Upper lobe of left lung (tissue), 6 donors: ENCODE measurements at regions not wholly inside any gene's neighbourhood (a gene's known extent, or its start where the extent isn't known, plus 50 kb on each side); places are given as distances from the start of the nearest gene placed in this dataset.
"Not testable (repeated sequence)": the region's sequence is repeated elsewhere in the genome, so short reads cannot be mapped to it uniquely, and the experiment has no call there.

ENCODE experiments used
- ATAC-seq, 2 donors: fragments of 200-7000 bp; cut with Tn5 transposase; one replicate each; pipeline ENCODE4 v1.9.1; 2022; ENCODE audit warnings: mild to moderate bottlenecking in 2 of 2, moderate library complexity in 2 of 2; ENCODE audit not compliant: low FRiP score in 2 of 2
- DNase-seq, 2 donors: peaks; one replicate each; pipeline ENCODE4 v3.0.0-alpha.2; 2019 to 2020
- H3K27ac ChIP-seq, 4 donors: fragments of 200-600 bp; sonication (generic); one replicate each; pipeline ENCODE4 v1.5.1; 2016 to 2019
- H3K27me3 ChIP-seq, 4 donors: fragments of 200-600 bp; sonication (generic); one replicate each; pipeline ENCODE4 v1.5.1; 2017 to 2019
- H3K36me3 ChIP-seq, 4 donors: fragments of 200-600 bp; sonication (generic); one replicate each; pipeline ENCODE4 v1.5.1; 2016 to 2019
- H3K4me1 ChIP-seq, 4 donors: fragments of 200-600 bp; sonication (generic); one replicate each; pipeline ENCODE4 v1.5.1; 2018 to 2019
- H3K4me3 ChIP-seq, 4 donors: fragments of 200-600 bp; sonication (generic); one replicate each; pipeline ENCODE4 v1.5.1; 2017 to 2019; ENCODE audit warnings: mild to moderate bottlenecking in 2 of 4, moderate library complexity in 1 of 4
- H3K9me3 ChIP-seq, 4 donors: fragments of 200-600 bp; sonication (generic); one replicate each; pipeline ENCODE4 v1.5.1; 2018 to 2019
- EP300 ChIP-seq, 4 donors: sonication (generic); formaldehyde crosslinking; IDR thresholded peaks; one replicate each; pipeline ENCODE4 v1.5.1; 2017; ENCODE audit warnings: antibody characterized with exemption in 4 of 4, control low read depth in 2 of 4
- POLR2A ChIP-seq, 4 donors: fragments of 450-650 bp; IDR thresholded peaks; one replicate each; pipeline ENCODE4 v1.5.1; 2016 to 2017; ENCODE audit warnings: antibody characterized with exemption in 4 of 4, mild to moderate bottlenecking in 2 of 4
- POLR2AphosphoS5 ChIP-seq, 2 donors: sonication (generic); formaldehyde crosslinking; IDR thresholded peaks; one replicate each; pipeline ENCODE4 v1.5.1; 2017; ENCODE audit warnings: antibody characterized with exemption in 2 of 2
- WGBS, 2 donors: methylation state at CpG; one replicate each; pipeline ENCODE4 v1.1.5; 2017 to 2018; 5-methylcytosine and 5-hydroxymethylcytosine counted together
- TF ChIP-seq, protein P1 (sequence below), 6 experiments: fragments of 450-650 bp in 4 of 6; fragments of 200-600 bp in 2 of 6; sonication (generic) in 2 of 6; IDR thresholded peaks; one replicate each; pipeline ENCODE4 v1.5.1; 2016 to 2019; ENCODE audit warnings: antibody characterized with exemption in 6 of 6
- donor health status: DM: no; HTN: no; CAD: no; lungs with moderate emphysema.
- donor health status: DM: no; HTN: yes; CAD: no; lungs with severe emphysema.

DNA sequence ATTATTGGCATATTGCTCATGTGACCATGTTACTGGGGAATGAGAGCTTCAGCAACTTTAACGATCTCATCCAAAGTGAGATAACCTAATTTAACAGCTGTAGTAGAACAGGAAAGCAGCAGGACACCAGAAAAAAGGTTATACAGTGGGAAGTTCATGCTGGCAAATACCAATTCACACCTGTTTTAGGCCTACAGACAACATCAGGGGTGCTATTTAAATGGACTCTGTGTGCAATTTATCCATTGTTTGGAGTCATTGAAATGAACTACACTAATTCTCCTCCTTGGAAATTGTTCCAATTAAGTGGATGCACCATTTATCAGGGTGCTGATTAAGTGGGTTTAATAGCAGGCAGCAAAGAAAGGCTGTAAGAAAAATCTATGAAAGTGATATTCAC lies 424.4 kb upstream of the LMO3 start:
- TF ChIP-seq EP300 (IDR thresholded peaks at IDR 0.05) (no peak), POLR2AphosphoS5 (IDR thresholded peaks at IDR 0.05) (no peak), POLR2A (IDR thresholded peaks at IDR 0.05) (no peak)
- TF ChIP-seq, protein P1, sequence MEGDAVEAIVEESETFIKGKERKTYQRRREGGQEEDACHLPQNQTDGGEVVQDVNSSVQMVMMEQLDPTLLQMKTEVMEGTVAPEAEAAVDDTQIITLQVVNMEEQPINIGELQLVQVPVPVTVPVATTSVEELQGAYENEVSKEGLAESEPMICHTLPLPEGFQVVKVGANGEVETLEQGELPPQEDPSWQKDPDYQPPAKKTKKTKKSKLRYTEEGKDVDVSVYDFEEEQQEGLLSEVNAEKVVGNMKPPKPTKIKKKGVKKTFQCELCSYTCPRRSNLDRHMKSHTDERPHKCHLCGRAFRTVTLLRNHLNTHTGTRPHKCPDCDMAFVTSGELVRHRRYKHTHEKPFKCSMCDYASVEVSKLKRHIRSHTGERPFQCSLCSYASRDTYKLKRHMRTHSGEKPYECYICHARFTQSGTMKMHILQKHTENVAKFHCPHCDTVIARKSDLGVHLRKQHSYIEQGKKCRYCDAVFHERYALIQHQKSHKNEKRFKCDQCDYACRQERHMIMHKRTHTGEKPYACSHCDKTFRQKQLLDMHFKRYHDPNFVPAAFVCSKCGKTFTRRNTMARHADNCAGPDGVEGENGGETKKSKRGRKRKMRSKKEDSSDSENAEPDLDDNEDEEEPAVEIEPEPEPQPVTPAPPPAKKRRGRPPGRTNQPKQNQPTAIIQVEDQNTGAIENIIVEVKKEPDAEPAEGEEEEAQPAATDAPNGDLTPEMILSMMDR (IDR thresholded peaks at IDR 0.05), result no peak
- no peak for ATAC-seq
- no peak for DNase-seq
- no peaks in the 10 kb centered on the region for H3K36me3 ChIP-seq
- WGBS, 2 donors, result 25 to 32% methylated on average over 1 of the region's 1 CpG
- no peaks in the 10 kb centered on the region for H3K27me3 ChIP-seq
- H3K4me3 ChIP-seq, result no peak overlapping the region
- H3K27ac ChIP-seq, result no peak overlapping the region
- no peaks in the 10 kb centered on the region for H3K4me1 ChIP-seq
- no peaks in the 10 kb centered on the region for H3K9me3 ChIP-seq

DNA sequence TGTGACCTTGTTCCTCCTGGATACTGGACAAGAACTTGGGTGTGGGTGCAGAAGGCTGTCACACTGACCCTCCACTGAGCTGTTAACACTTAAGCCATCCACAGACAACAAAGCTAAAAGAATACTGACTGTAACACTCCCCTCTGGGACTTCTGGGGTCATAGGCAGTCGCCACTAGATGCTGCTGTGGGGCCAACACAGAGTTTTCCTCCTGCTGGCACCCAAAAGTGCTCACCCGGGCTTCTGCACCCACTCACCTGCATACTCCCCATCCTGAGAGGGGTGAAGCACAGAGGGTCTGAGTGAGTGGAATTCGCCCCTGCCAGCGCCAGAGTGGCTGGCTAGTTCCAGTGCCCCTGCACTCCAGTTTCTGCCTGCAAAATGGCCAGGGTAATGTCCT lies 422.4 kb upstream of the LMO3 start:
- ATAC-seq, result no peak
- 63 to 75% methylated on average over 3 of the region's 4 CpGs for WGBS, 2 donors
- DNase-seq, result no peak

GRCh38 chr12:17025424-17025823 lies 419.5 kb upstream of the LMO3 start:
- not testable (repeated sequence) for ATAC-seq, DNase-seq, H3K9me3 ChIP-seq, H3K4me3 ChIP-seq, H3K36me3 ChIP-seq, H3K4me1 ChIP-seq, H3K27me3 ChIP-seq, H3K27ac ChIP-seq
- WGBS, 2 donors, result 73 to 82% methylated on average over 10 of the region's 10 CpGs

More for the DNA sequence above, 422.4 kb upstream of the LMO3 start:
- Histone ChIP-seq H3K9me3 (no peaks in the 10 kb centered on the region), H3K36me3 (no peaks in the 10 kb centered on the region), H3K4me1 (no peaks in the 10 kb centered on the region), H3K4me3 (no peak overlapping the region), H3K27me3 (no peaks in the 10 kb centered on the region), H3K27ac (no peak overlapping the region)
- TF ChIP-seq POLR2A (IDR thresholded peaks at IDR 0.05) (no peak), EP300 (IDR thresholded peaks at IDR 0.05) (no peak), POLR2AphosphoS5 (IDR thresholded peaks at IDR 0.05) (no peak)
- TF ChIP-seq, protein P1 (IDR thresholded peaks at IDR 0.05), result no peak

DNA sequence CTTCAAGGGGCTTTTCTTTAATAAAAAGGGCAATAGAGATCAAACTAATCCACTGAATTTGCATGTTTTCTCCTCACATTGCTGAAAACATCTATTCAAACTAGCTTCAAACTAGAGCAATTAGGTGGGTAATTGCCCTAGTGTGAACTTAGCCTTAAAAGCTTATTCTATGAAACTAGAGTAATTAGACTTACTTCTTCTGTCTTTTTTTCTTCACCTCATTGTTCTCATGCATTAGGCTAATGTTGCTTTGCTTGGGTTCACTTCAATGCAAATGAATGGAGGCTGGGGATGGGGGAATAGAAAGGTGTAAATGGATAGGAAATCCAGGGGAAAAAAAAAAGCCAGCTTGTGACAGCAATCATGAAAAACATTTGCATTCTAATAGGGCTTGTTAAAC lies 414.8 kb upstream of the LMO3 start:
- no peak overlapping the region for H3K27ac ChIP-seq
- no peaks in the 10 kb centered on the region for H3K36me3 ChIP-seq
- H3K9me3 ChIP-seq, result no peaks in the 10 kb centered on the region
- no peaks in the 10 kb centered on the region for H3K4me1 ChIP-seq
- H3K4me3 ChIP-seq, result no peak overlapping the region
- DNase-seq (no peak), ATAC-seq (no peak)
- H3K27me3 ChIP-seq, result no peaks in the 10 kb centered on the region
- no peak for TF ChIP-seq POLR2A (IDR thresholded peaks at IDR 0.05)
- TF ChIP-seq, protein P1 (IDR thresholded peaks at IDR 0.05), result no peak
- TF ChIP-seq POLR2AphosphoS5 (IDR thresholded peaks at IDR 0.05), result no peak
- no peak for TF ChIP-seq EP300 (IDR thresholded peaks at IDR 0.05)

GRCh38 chr12:17017402-17017801 lies 411.4 kb upstream of the LMO3 start:
- H3K27ac ChIP-seq, result no peak overlapping the region
- no peaks in the 10 kb centered on the region for H3K36me3 ChIP-seq
- H3K9me3 ChIP-seq, result no peaks in the 10 kb centered on the region
- no peak for DNase-seq
- no peak for TF ChIP-seq POLR2AphosphoS5 (IDR thresholded peaks at IDR 0.05)
- TF ChIP-seq POLR2A (IDR thresholded peaks at IDR 0.05), result no peak
- TF ChIP-seq, protein P1 (IDR thresholded peaks at IDR 0.05), result no peak
- TF ChIP-seq EP300 (IDR thresholded peaks at IDR 0.05), result no peak
- no peaks in the 10 kb centered on the region for H3K27me3 ChIP-seq
- H3K4me1 ChIP-seq, result no peaks in the 10 kb centered on the region
- 84 to 88% methylated on average over 3 of the region's 3 CpGs for WGBS, 2 donors
- ATAC-seq, result no peak
- H3K4me3 ChIP-seq, result no peak overlapping the region
